HEK293 (cell line): ENCODE measurements at regions not wholly inside any gene's neighbourhood (a gene's known extent, or its start where the extent isn't known, plus 50 kb on each side); places are given as distances from the start of the nearest gene placed in this dataset.

Experiments
- CTCF ChIA-PET: fragments of 350-600 bp; formaldehyde crosslinking; extraction: SDS; loops from one replicate; lab custom pipeline; 2021; ENCODE audit warnings: antibody characterized with exemption; lab: Yijun Ruan, JAX
- POLR2A ChIA-PET: fragments of 300-600 bp; formaldehyde crosslinking; extraction: SDS; loops from one replicate; lab custom pipeline; 2020; ENCODE audit warnings: antibody characterized with exemption, inconsistent platforms; lab: Yijun Ruan, JAX
- H3K27ac ChIP-seq: fragments of 200-500 bp; sonication (Bioruptor generic); 2 replicates; pipeline ENCODE4 v1.5.1; 2014; ENCODE audit warnings: low read depth, low read length, control low read depth, inconsistent platforms; ENCODE audit errors: extremely low read depth
- H3K36me3 ChIP-seq, 2 experiments: fragments of 200-500 bp in 1 of 2; sonication (Bioruptor generic) in 1 of 2; 1 replicate in 1 of 2; 2 replicates in 1 of 2; pipeline ENCODE4 v1.5.1; 2014 to 2017; ENCODE audit warnings: inconsistent platforms in 2 of 2, low read length in 2 of 2; ENCODE audit not compliant: control insufficient read depth in 2 of 2, insufficient read depth in 1 of 2
- H3K4me1 ChIP-seq: fragments of 200-500 bp; sonication (Bioruptor generic); 2 replicates; pipeline ENCODE4 v1.5.1; 2014; ENCODE audit warnings: mild to moderate bottlenecking, low read length, inconsistent platforms; ENCODE audit not compliant: control insufficient read depth, insufficient read depth
- H3K4me3 ChIP-seq: 2 replicates; pipeline ENCODE4 v1.5.1; 2011; ENCODE audit warnings: low read depth, mild to moderate bottlenecking, control low read depth, low read length, moderate library complexity
- H3K9me3 ChIP-seq: fragments of 200-500 bp; sonication (Bioruptor generic); 2 replicates; pipeline ENCODE4 v1.5.1; 2014; ENCODE audit warnings: low read depth, low read length, inconsistent platforms; ENCODE audit not compliant: control insufficient read depth, insufficient read depth
- BCL11A ChIP-seq: fragments of 450-650 bp; formaldehyde crosslinking; IDR thresholded peaks from 2 replicates; pipeline ENCODE4 v1.5.1; 2016; ENCODE audit warnings: low read depth, missing biosample characterization, missing genetic modification characterization
- EGR2 ChIP-seq: fragments of 450-650 bp; formaldehyde crosslinking; IDR thresholded peaks from 2 replicates; pipeline ENCODE4 v1.5.1; 2016; ENCODE audit warnings: low read depth, missing biosample characterization, missing genetic modification characterization
- GLI2 ChIP-seq: fragments of 450-650 bp; formaldehyde crosslinking; IDR thresholded peaks from 2 replicates; pipeline ENCODE4; 2017; ENCODE audit warnings: missing biosample characterization, missing genetic modification characterization, low read depth, borderline replicate concordance
- GLIS1 ChIP-seq: fragments of 450-650 bp; formaldehyde crosslinking; IDR thresholded peaks from 2 replicates; pipeline ENCODE4 v1.5.1; 2016; ENCODE audit warnings: missing biosample characterization, missing genetic modification characterization
- GLIS2 ChIP-seq: fragments of 450-650 bp; formaldehyde crosslinking; IDR thresholded peaks from 2 replicates; pipeline ENCODE4 v1.5.1; 2016; ENCODE audit warnings: missing biosample characterization, missing genetic modification characterization
- WT1 ChIP-seq: fragments of 450-650 bp; formaldehyde crosslinking; IDR thresholded peaks from 2 replicates; pipeline ENCODE4 v1.5.1; 2016; ENCODE audit warnings: missing biosample characterization, missing genetic modification characterization
- YY1 ChIP-seq: fragments of 450-650 bp; formaldehyde crosslinking; IDR thresholded peaks from 2 replicates; pipeline ENCODE4 v1.5.1; 2018; ENCODE audit warnings: missing biosample characterization, missing genetic modification characterization
- ZBTB20 ChIP-seq: fragments of 450-650 bp; formaldehyde crosslinking; IDR thresholded peaks from 2 replicates; pipeline ENCODE4 v1.5.1; 2016; ENCODE audit warnings: missing biosample characterization, missing genetic modification characterization
- ZFHX2 ChIP-seq: fragments of 450-650 bp; formaldehyde crosslinking; conservative IDR thresholded peaks from 2 replicates; pipeline ENCODE4 v1.5.1; 2016; ENCODE audit warnings: missing biosample characterization, missing genetic modification characterization
- ZIC2 ChIP-seq: fragments of 450-650 bp; formaldehyde crosslinking; IDR thresholded peaks from 2 replicates; pipeline ENCODE4 v1.5.1; 2016; ENCODE audit warnings: missing biosample characterization, missing genetic modification characterization
- ZNF114 ChIP-seq: fragments of 450-650 bp; formaldehyde crosslinking; IDR thresholded peaks from 2 replicates; pipeline ENCODE4 v1.5.0; 2017; ENCODE audit warnings: missing biosample characterization, missing genetic modification characterization
- ZNF133 ChIP-seq: fragments of 450-650 bp; formaldehyde crosslinking; IDR thresholded peaks from 2 replicates; pipeline ENCODE4 v1.5.1; 2016; ENCODE audit warnings: missing biosample characterization, missing genetic modification characterization
- ZNF140 ChIP-seq: fragments of 450-650 bp; formaldehyde crosslinking; IDR thresholded peaks from 2 replicates; pipeline ENCODE4 v1.5.1; 2016; ENCODE audit warnings: missing biosample characterization, missing genetic modification characterization
- ZNF155 ChIP-seq: fragments of 450-650 bp; formaldehyde crosslinking; IDR thresholded peaks from 2 replicates; pipeline ENCODE4 v1.5.1; 2016; ENCODE audit warnings: missing biosample characterization, missing genetic modification characterization
- ZNF157 ChIP-seq: fragments of 450-650 bp; formaldehyde crosslinking; IDR thresholded peaks from 2 replicates; pipeline ENCODE4 v1.5.1; 2016; ENCODE audit warnings: missing biosample characterization, missing genetic modification characterization
- ZNF174 ChIP-seq: fragments of 450-650 bp; formaldehyde crosslinking; IDR thresholded peaks from 2 replicates; pipeline ENCODE4 v1.5.0; 2017; ENCODE audit warnings: missing biosample characterization, mild to moderate bottlenecking, missing genetic modification characterization
- ZNF214 ChIP-seq: fragments of 450-650 bp; formaldehyde crosslinking; IDR thresholded peaks from 2 replicates; pipeline ENCODE4 v1.5.1; 2017; ENCODE audit warnings: missing biosample characterization, mild to moderate bottlenecking, missing genetic modification characterization, borderline replicate concordance
- ZNF221 ChIP-seq: fragments of 450-650 bp; formaldehyde crosslinking; IDR thresholded peaks from 2 replicates; pipeline ENCODE4 v1.5.1; 2017; ENCODE audit warnings: missing biosample characterization, missing genetic modification characterization, borderline replicate concordance
- ZNF23 ChIP-seq: fragments of 450-650 bp; formaldehyde crosslinking; IDR thresholded peaks from 2 replicates; pipeline ENCODE4 v1.5.1; 2016; ENCODE audit warnings: missing biosample characterization, missing genetic modification characterization, borderline replicate concordance
- ZNF24 ChIP-seq: fragments of 450-650 bp; formaldehyde crosslinking; IDR thresholded peaks from 2 replicates; pipeline ENCODE4 v1.5.1; 2016; ENCODE audit warnings: missing biosample characterization, missing genetic modification characterization
- ZNF658 ChIP-seq: fragments of 450-650 bp; formaldehyde crosslinking; IDR thresholded peaks from 2 replicates; pipeline ENCODE4; 2016; ENCODE audit warnings: missing biosample characterization, missing genetic modification characterization
- ZNF768 ChIP-seq: fragments of 450-650 bp; formaldehyde crosslinking; IDR thresholded peaks from 2 replicates; pipeline ENCODE4 v1.5.1; 2018; ENCODE audit warnings: missing biosample characterization, mild to moderate bottlenecking, missing genetic modification characterization
- ZNF792 ChIP-seq: fragments of 450-650 bp; formaldehyde crosslinking; IDR thresholded peaks from 2 replicates; pipeline ENCODE4 v1.5.1; 2016; ENCODE audit warnings: missing biosample characterization, missing genetic modification characterization
- TF ChIP-seq, protein P1 (sequence below): fragments of 450-650 bp; formaldehyde crosslinking; conservative IDR thresholded peaks from 2 replicates; pipeline ENCODE4 v1.5.1; 2016; ENCODE audit warnings: low read depth, missing biosample characterization, missing genetic modification characterization
- TF ChIP-seq, protein P2 (sequence below): fragments of 450-650 bp; formaldehyde crosslinking; IDR thresholded peaks from 2 replicates; pipeline ENCODE4 v1.5.1; 2017; ENCODE audit warnings: missing biosample characterization, mild to moderate bottlenecking, missing genetic modification characterization, moderate library complexity

- TF ChIP-seq ZIC2 (peak; percentile 88), ZNF155 (no peak), ZNF140 (tag by site-specific recombination) (no peak), GLIS1 (tag by site-specific recombination) (peak; percentile 99), ZFHX2 (peak; percentile 83), ZBTB20 (tag by site-specific recombination) (0 out of 2 replicates have a peak, but pooled peaks have one; percentile 13), ZNF157 (tag by site-specific recombination) (no peak), ZNF133 (tag by site-specific recombination) (peak; percentile 59; the same call in 1 of the 2 replicates), EGR2 (tag by site-specific recombination) (peak; percentile 74), ZNF24 (tag by site-specific recombination) (no peak), WT1 (tag by site-specific recombination) (no peak), ZNF214 (no peak), GLIS2 (tag by site-specific recombination) (no peak)
- H3K36me3 ChIP-seq, result no peaks in the 10 kb centered on the region; a peak in 1 of 3 replicates
- no peak overlapping the region for H3K27ac ChIP-seq
- ChIA-PET POLR2A (no interaction called here), CTCF (no interaction called here)
- peaks cover 5% of the 10 kb centered on the region; the same call in 1 of the 2 replicates for H3K4me1 ChIP-seq
- H3K9me3 ChIP-seq, result no peaks in the 10 kb centered on the region
- H3K4me3 ChIP-seq, result no peak overlapping the region
Observed at GRCh38 chr12:124130691-124131591, 157.9 kb downstream of the ZNF664 start.

DNA sequence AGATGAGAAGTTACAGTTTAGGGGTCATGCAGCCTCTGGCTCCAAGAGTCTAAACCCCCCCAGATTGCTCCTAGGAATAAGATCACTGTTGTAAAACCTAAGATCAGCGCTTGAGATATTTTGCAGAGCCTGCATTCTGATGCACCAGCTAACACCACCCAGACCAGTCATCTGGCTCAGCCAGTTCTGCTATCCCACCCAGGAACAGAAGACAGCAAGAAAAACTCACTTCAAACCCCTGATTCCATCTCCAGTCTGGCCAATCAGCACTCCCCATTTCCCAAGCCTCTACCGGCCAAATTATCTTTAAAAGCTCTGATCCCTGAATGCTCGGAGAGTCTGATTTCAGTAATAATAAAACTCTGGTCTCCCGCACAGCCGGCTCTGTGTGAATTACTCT lies 158.6 kb downstream of the ZNF664 start:
- no peaks in the 10 kb centered on the region for H3K9me3 ChIP-seq
- no peak overlapping the region for H3K27ac ChIP-seq
- TF ChIP-seq, protein P1, sequence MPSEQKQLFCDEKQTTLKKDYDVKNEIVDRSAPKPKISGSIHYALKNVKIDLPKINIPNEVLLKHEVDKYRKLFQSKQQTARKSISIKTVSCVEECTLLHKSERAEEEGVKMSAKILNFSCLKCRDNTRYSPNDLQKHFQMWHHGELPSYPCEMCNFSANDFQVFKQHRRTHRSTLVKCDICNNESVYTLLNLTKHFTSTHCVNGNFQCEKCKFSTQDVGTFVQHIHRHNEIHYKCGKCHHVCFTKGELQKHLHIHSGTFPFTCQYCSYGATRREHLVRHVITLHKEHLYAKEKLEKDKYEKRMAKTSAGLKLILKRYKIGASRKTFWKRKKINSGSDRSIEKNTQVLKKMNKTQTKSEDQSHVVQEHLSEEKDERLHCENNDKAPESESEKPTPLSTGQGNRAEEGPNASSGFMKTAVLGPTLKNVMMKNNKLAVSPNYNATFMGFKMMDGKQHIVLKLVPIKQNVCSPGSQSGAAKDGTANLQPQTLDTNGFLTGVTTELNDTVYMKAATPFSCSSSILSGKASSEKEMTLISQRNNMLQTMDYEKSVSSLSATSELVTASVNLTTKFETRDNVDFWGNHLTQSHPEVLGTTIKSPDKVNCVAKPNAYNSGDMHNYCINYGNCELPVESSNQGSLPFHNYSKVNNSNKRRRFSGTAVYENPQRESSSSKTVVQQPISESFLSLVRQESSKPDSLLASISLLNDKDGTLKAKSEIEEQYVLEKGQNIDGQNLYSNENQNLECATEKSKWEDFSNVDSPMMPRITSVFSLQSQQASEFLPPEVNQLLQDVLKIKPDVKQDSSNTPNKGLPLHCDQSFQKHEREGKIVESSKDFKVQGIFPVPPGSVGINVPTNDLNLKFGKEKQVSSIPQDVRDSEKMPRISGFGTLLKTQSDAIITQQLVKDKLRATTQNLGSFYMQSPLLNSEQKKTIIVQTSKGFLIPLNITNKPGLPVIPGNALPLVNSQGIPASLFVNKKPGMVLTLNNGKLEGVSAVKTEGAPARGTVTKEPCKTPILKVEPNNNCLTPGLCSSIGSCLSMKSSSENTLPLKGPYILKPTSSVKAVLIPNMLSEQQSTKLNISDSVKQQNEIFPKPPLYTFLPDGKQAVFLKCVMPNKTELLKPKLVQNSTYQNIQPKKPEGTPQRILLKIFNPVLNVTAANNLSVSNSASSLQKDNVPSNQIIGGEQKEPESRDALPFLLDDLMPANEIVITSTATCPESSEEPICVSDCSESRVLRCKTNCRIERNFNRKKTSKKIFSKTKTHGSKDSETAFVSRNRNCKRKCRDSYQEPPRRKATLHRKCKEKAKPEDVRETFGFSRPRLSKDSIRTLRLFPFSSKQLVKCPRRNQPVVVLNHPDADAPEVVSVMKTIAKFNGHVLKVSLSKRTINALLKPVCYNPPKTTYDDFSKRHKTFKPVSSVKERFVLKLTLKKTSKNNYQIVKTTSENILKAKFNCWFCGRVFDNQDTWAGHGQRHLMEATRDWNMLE (tag by site-specific recombination), result no peak
- TF ChIP-seq ZNF768 (no peak), ZNF221 (tag by site-specific recombination) (no peak), ZNF174 (tag by site-specific recombination) (no peak), BCL11A (tag by site-specific recombination) (no peak), ZNF114 (tag by site-specific recombination) (no peak), ZNF792 (tag by site-specific recombination) (no peak), ZNF658 (no peak), ZNF23 (tag by site-specific recombination) (no peak), GLI2 (tag by site-specific recombination) (no peak), ZBTB20 (tag by site-specific recombination) (no peak), YY1 (tag by site-specific recombination) (no peak)
- TF ChIP-seq, protein P2, sequence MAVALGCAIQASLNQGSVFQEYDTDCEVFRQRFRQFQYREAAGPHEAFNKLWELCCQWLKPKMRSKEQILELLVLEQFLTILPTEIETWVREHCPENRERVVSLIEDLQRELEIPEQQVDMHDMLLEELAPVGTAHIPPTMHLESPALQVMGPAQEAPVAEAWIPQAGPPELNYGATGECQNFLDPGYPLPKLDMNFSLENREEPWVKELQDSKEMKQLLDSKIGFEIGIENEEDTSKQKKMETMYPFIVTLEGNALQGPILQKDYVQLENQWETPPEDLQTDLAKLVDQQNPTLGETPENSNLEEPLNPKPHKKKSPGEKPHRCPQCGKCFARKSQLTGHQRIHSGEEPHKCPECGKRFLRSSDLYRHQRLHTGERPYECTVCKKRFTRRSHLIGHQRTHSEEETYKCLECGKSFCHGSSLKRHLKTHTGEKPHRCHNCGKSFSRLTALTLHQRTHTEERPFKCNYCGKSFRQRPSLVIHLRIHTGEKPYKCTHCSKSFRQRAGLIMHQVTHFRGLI, result no peak
- H3K4me1 ChIP-seq, result peaks cover 5% of the 10 kb centered on the region; the same call in 1 of the 2 replicates
- no peaks in the 10 kb centered on the region; a peak in 1 of 3 replicates for H3K36me3 ChIP-seq
- H3K4me3 ChIP-seq, result no peak overlapping the region
- ChIA-PET POLR2A (no interaction called here), CTCF (no interaction called here)
